IMR-90 (cell line): ENCODE measurements at regions not wholly inside any gene's neighbourhood (a gene's known extent, or its start where the extent isn't known, plus 50 kb on each side); places are given as distances from the start of the nearest gene placed in this dataset.

Experiments used
- ATAC-seq: fragments of 200-7000 bp; cut with Tn5 transposase; 2 replicates; pipeline ENCODE4 v1.9.1; 2020; ENCODE audit warnings: low read depth, mild to moderate bottlenecking, moderate library complexity
- BruUV-seq: library from RNA; stranded (reverse); fragments of 400-500 nt; replicated peaks from 2 replicates; lab custom pipeline; 2021; lab: Mats Ljungman, UMichigan
- CTCF ChIA-PET: fragments of 300-600 bp; formaldehyde crosslinking; extraction: SDS; loops from one replicate; lab custom pipeline; 2021; ENCODE audit warnings: antibody characterized with exemption; lab: Yijun Ruan, JAX
- POLR2A ChIA-PET: fragments of 300-600 bp; sonication (Branson Sonifier 250); formaldehyde crosslinking; loops from one replicate; lab custom pipeline; 2022; ENCODE audit warnings: antibody characterized with exemption; ENCODE audit not compliant: unreplicated experiment; lab: Charles Lee
- DNase-seq: peaks from one replicate; pipeline ENCODE4 v3.0.0; 2013
- H2AFZ ChIP-seq: replicated peaks from 2 replicates; pipeline ENCODE3; 2013; ENCODE audit warnings: low read length, mild to moderate bottlenecking; ENCODE audit not compliant: poor library complexity
- H2AK5ac ChIP-seq: 2 replicates; pipeline ENCODE4 v1.6.1; 2013; ENCODE audit warnings: low read depth, low read length, inconsistent platforms
- H2AK9ac ChIP-seq: replicated peaks from 2 replicates; pipeline ENCODE3; 2013; ENCODE audit warnings: mild to moderate bottlenecking, low read depth, low read length, moderate library complexity; ENCODE audit not compliant: poor library complexity
- H2BK120ac ChIP-seq: 2 replicates; pipeline ENCODE4 v1.6.1; 2013; ENCODE audit warnings: low read depth, low read length, inconsistent platforms
- H2BK15ac ChIP-seq: 3 replicates; pipeline ENCODE4 v1.6.1; 2013; ENCODE audit warnings: low read depth, low read length, inconsistent platforms
- H2BK20ac ChIP-seq: 2 replicates; pipeline ENCODE4 v1.6.1; 2013; ENCODE audit warnings: low read depth, mild to moderate bottlenecking, inconsistent platforms, low read length, moderate library complexity
- H2BK5ac ChIP-seq: 2 replicates; pipeline ENCODE4 v1.6.1; 2013; ENCODE audit warnings: mild to moderate bottlenecking, low read depth, low read length, inconsistent platforms; ENCODE audit not compliant: poor library complexity, severe bottlenecking
- H3K14ac ChIP-seq: replicated peaks from 2 replicates; pipeline ENCODE4 v1.6.1; 2013; ENCODE audit warnings: low read depth, low read length, inconsistent platforms
- H3K18ac ChIP-seq: 2 replicates; pipeline ENCODE4 v1.6.1; 2013; ENCODE audit warnings: low read depth, low read length, control low read depth
- H3K23ac ChIP-seq: 2 replicates; pipeline ENCODE4 v1.6.1; 2013; ENCODE audit warnings: low read depth, low read length, inconsistent platforms
- H3K27ac ChIP-seq: 2 replicates; pipeline ENCODE4 v1.5.1; 2013; ENCODE audit warnings: mild to moderate bottlenecking, control low read depth, low read length; ENCODE audit not compliant: insufficient read depth
- H3K27me3 ChIP-seq: 2 replicates; pipeline ENCODE4 v1.6.1; 2013; ENCODE audit warnings: low read length; ENCODE audit not compliant: control insufficient read depth, insufficient read depth
- H3K36me3 ChIP-seq: 2 replicates; pipeline ENCODE4 v1.6.1; 2013; ENCODE audit warnings: low read length, mixed read lengths; ENCODE audit not compliant: control insufficient read depth, insufficient read depth
- H3K4ac ChIP-seq: 2 replicates; pipeline ENCODE4 v1.6.1; 2013; ENCODE audit warnings: low read depth, low read length, inconsistent platforms
- H3K4me1 ChIP-seq: 2 replicates; pipeline ENCODE4 v1.6.1; 2013; ENCODE audit warnings: low read length, mixed read lengths; ENCODE audit not compliant: control insufficient read depth, insufficient read depth
- H3K4me2 ChIP-seq: 2 replicates; pipeline ENCODE4 v1.6.1; 2013; ENCODE audit warnings: low read depth, mild to moderate bottlenecking, control low read depth, low read length, moderate library complexity
- H3K4me3 ChIP-seq: 2 replicates; pipeline ENCODE4 v1.5.1; 2013; ENCODE audit warnings: low read depth, mild to moderate bottlenecking, control low read depth, low read length, moderate library complexity; ENCODE audit not compliant: insufficient read depth
- H3K56ac ChIP-seq: 2 replicates; pipeline ENCODE4 v1.6.1; 2013; ENCODE audit warnings: low read length, inconsistent platforms; ENCODE audit not compliant: insufficient read depth; ENCODE audit errors: extremely low read depth
- H3K79me1 ChIP-seq, 2 experiments: 2 replicates each; pipeline ENCODE4 v1.6.1; 2013; ENCODE audit warnings: low read length in 2 of 2, inconsistent platforms in 1 of 2, low read depth in 1 of 2
- H3K9ac ChIP-seq: 2 replicates; pipeline ENCODE4 v1.6.1; 2013; ENCODE audit warnings: low read depth, low read length, control low read depth
- H3K9me1 ChIP-seq: 2 replicates; pipeline ENCODE4 v1.6.1; 2013; ENCODE audit warnings: low read length, inconsistent platforms; ENCODE audit not compliant: insufficient read depth
- H3K9me3 ChIP-seq: 2 replicates; pipeline ENCODE4 v1.6.1; 2013; ENCODE audit warnings: low read length; ENCODE audit not compliant: control insufficient read depth, insufficient read depth
- H4K20me1 ChIP-seq: 2 replicates; pipeline ENCODE4 v1.6.1; 2013; ENCODE audit warnings: low read length, inconsistent platforms; ENCODE audit not compliant: insufficient read depth
- H4K5ac ChIP-seq: 2 replicates; pipeline ENCODE4 v1.6.1; 2013; ENCODE audit warnings: mild to moderate bottlenecking, low read depth, low read length, control low read depth
- H4K8ac ChIP-seq, 2 experiments: 2 replicates each; pipeline ENCODE4 v1.6.1; 2013; ENCODE audit warnings: low read depth in 2 of 2, low read length in 2 of 2, control low read depth in 1 of 2, inconsistent platforms in 1 of 2
- H4K91ac ChIP-seq: 2 replicates; pipeline ENCODE4 v1.6.1; 2013; ENCODE audit warnings: low read depth, low read length, inconsistent platforms; ENCODE audit not compliant: insufficient read depth
- CEBPB ChIP-seq: IDR thresholded peaks from 2 replicates; pipeline ENCODE4 v1.6.1; 2012; ENCODE audit warnings: low read depth, low read length, improper control_type of control experiment
- ELK1 ChIP-seq: fragments of 150-350 bp; IDR thresholded peaks from 2 replicates; pipeline ENCODE4 v1.6.1; 2016; ENCODE audit warnings: low read depth, mild to moderate bottlenecking, low read length, moderate library complexity, borderline replicate concordance
- MAZ ChIP-seq: IDR thresholded peaks from 2 replicates; pipeline ENCODE4 v1.6.1; 2012; ENCODE audit warnings: low read depth, mild to moderate bottlenecking, low read length, improper control_type of control experiment, moderate library complexity, borderline replicate concordance
- RCOR1 ChIP-seq: IDR thresholded peaks from 2 replicates; pipeline ENCODE4 v1.6.1; 2012; ENCODE audit warnings: mild to moderate bottlenecking, low read length, improper control_type of control experiment; ENCODE audit not compliant: insufficient replicate concordance
- RFX5 ChIP-seq: IDR thresholded peaks from 2 replicates; pipeline ENCODE4 v1.8.0; 2012; ENCODE audit warnings: low read depth, mild to moderate bottlenecking, low read length, moderate library complexity
- USF2 ChIP-seq: fragments of 150-350 bp; IDR thresholded peaks from 2 replicates; pipeline ENCODE4 v1.6.1; 2017; ENCODE audit warnings: mild to moderate bottlenecking, antibody characterized with exemption, low read length, low read depth
- WGBS, 2 experiments: methylation state at CpG; one replicate each; pipeline versions ENCODE4 v1.1.5 to v1.1.7; 2013; ENCODE audit warnings: missing lambda C conversion rate in 2 of 2; ENCODE audit not compliant: insufficient read length in 1 of 2; ENCODE audit errors: extremely low coverage in 2 of 2; 5-methylcytosine and 5-hydroxymethylcytosine counted together
- dilution Hi-C: fragments of 300-500 bp; cut with HindIII; formaldehyde crosslinking; loops from one replicate; pipeline ENCODE4 v1.14.3; 2018; ENCODE audit warnings: low sequenced_read_pairs; ENCODE audit not compliant: unreplicated experiment
- in situ Hi-C: fragments of 300-500 bp; cut with MboI; formaldehyde crosslinking; loops from 3 replicates; pipeline ENCODE4 v1.14.3; 2019; ENCODE audit warnings: low sequenced_read_pairs, inconsistent platforms, mixed read lengths
- intact Hi-C: fragments of 100-400 bp; cut with micrococcal nuclease; formaldehyde crosslinking; loops from 2 replicates; pipeline ENCODE4 v1.10.0; 2022

GRCh38 chr7:41255716-41256115 lies 447.2 kb downstream of the INHBA start:
- dilution Hi-C loops: no loop called here
- H3K9me3 ChIP-seq: no peaks in the 10 kb centered on the region
- H4K91ac ChIP-seq: peak overlapping the region; percentile 62
- intact Hi-C loops: no loop called here
- peaks cover 7% of the 10 kb centered on the region for H3K4me1 ChIP-seq
- POLR2A ChIA-PET: no interaction called here
- peak overlapping the region; percentile 88; the same call in 1 of the 2 replicates for H3K4ac ChIP-seq
- H2BK5ac ChIP-seq: no peak overlapping the region
- peak overlapping the region; percentile 97 for H2BK20ac ChIP-seq
- peak overlapping the region; percentile 11 for H2BK15ac ChIP-seq
- no peak overlapping the region for H3K56ac ChIP-seq
- no peak for TF ChIP-seq RFX5
- TF ChIP-seq RCOR1: no peak
- no peak for TF ChIP-seq ELK1
- TF ChIP-seq CEBPB: no peak
- TF ChIP-seq USF2: no peak
- TF ChIP-seq MAZ: no peak
- peak overlapping the region; percentile 72; the same call in 1 of the 2 replicates for H3K23ac ChIP-seq
- CTCF ChIA-PET: interaction anchor here (1.2 kb wide), 1 partner anchor 8 kb away, joined by 3 read pairs; no protein-coding TSS in a partner anchor
- H3K9ac ChIP-seq: no peak overlapping the region
- H3K27me3 ChIP-seq: no peaks in the 10 kb centered on the region
- in situ Hi-C loops: no loop called here
- peak overlapping the region; percentile 95 for H3K14ac ChIP-seq
- H3K4me2 ChIP-seq: no peak overlapping the region
- no peaks in the 10 kb centered on the region for H4K20me1 ChIP-seq
- H3K18ac ChIP-seq: peak overlapping the region; percentile 36; the same call in 1 of the 2 replicates
- H3K4me3 ChIP-seq: no peak overlapping the region
- no peaks in the 10 kb centered on the region for H3K79me1 ChIP-seq
- DNase-seq: no peak
- no CpG with 5 or more reads among the region's 2 CpGs for WGBS, 2 experiments
- no peaks in the 10 kb centered on the region for H3K36me3 ChIP-seq
- peak overlapping the region; percentile 54 for H2AFZ ChIP-seq
- H3K27ac ChIP-seq: no peak overlapping the region
- H3K9me1 ChIP-seq: peaks cover 11% of the 10 kb centered on the region
- peak overlapping the region; percentile 3; the same call in 1 of the 2 replicates for H4K5ac ChIP-seq
- BruUV-seq: no TSS peak
- peak overlapping the region; percentile 43; the same call in 1 of the 2 replicates for H2AK5ac ChIP-seq
- no peak for ATAC-seq
- peak overlapping the region; percentile 6 to 95; a peak in 2 of 4 replicates for H4K8ac ChIP-seq
- peak overlapping the region; percentile 11 for H2AK9ac ChIP-seq
- peak overlapping the region; percentile 98 for H2BK120ac ChIP-seq
